H1 (cell line): ENCODE measurements at regions not wholly inside any gene's neighbourhood (a gene's known extent, or its start where the extent isn't known, plus 50 kb on each side); places are given as distances from the start of the nearest gene placed in this dataset.

ENCODE experiments used
- CTCF ChIA-PET: fragments of 300-600 bp; sonication (Branson Sonifier 250); formaldehyde crosslinking; loops from one replicate; lab custom pipeline; 2021; ENCODE audit not compliant: partially characterized antibody; lab: Charles Lee
- POLR2A ChIA-PET: fragments of 300-600 bp; sonication (Branson Sonifier 250); formaldehyde crosslinking; loops from one replicate; lab custom pipeline; 2021; ENCODE audit warnings: inconsistent platforms; ENCODE audit not compliant: partially characterized antibody; lab: Charles Lee
- DNase-seq, 2 experiments: peaks; one replicate each; pipeline versions ENCODE4 v3.0.0 to v3.0.0-alpha.2; 2010 to 2022; ENCODE audit warnings: low spot score in 2 of 2, low read depth in 1 of 2, mixed read lengths in 1 of 2
- FAIRE-seq: peaks from 2 replicates; lab custom pipeline; 2011; peaks lifted over from hg19 to GRCh38; lab: Jason Lieb, UNC
- H2AFZ ChIP-seq: 2 replicates; pipeline ENCODE4 v1.8.1; 2012; ENCODE audit warnings: low read length, inconsistent platforms
- H2AK5ac ChIP-seq: 2 replicates; pipeline ENCODE4 v1.6.1; 2013; ENCODE audit warnings: low read depth, low read length
- H2BK120ac ChIP-seq: replicated peaks from 2 replicates; pipeline ENCODE3; 2013; ENCODE audit warnings: low read depth, low read length, inconsistent platforms
- H2BK12ac ChIP-seq: 2 replicates; pipeline ENCODE4 v1.6.1; 2013; ENCODE audit warnings: low read depth, low read length
- H2BK15ac ChIP-seq: 2 replicates; pipeline ENCODE4 v1.6.1; 2013; ENCODE audit warnings: low read length
- H2BK20ac ChIP-seq: 2 replicates; pipeline ENCODE4 v1.6.1; 2013; ENCODE audit warnings: low read length
- H2BK5ac ChIP-seq: 2 replicates; pipeline ENCODE4 v1.6.1; 2013; ENCODE audit warnings: low read depth, low read length
- H3K14ac ChIP-seq: 2 replicates; pipeline ENCODE4 v1.6.1; 2013; ENCODE audit warnings: inconsistent platforms; ENCODE audit not compliant: insufficient read length
- H3K18ac ChIP-seq: 2 replicates; pipeline ENCODE4 v1.6.1; 2013; ENCODE audit warnings: low read length; ENCODE audit errors: extremely low read depth
- H3K23ac ChIP-seq: 2 replicates; pipeline ENCODE4 v1.6.1; 2013; ENCODE audit warnings: inconsistent platforms; ENCODE audit not compliant: insufficient read length
- H3K23me2 ChIP-seq: 2 replicates; pipeline ENCODE4 v1.6.1; 2013; ENCODE audit warnings: low read depth, low read length
- H3K27ac ChIP-seq: 2 replicates; pipeline ENCODE4 v1.6.1; 2011; ENCODE audit warnings: low read depth, low read length, inconsistent platforms
- H3K27me3 ChIP-seq, 4 experiments: replicated peaks in 1 of 4; 1 replicate in 1 of 4; 2 replicates in 3 of 4; pipeline versions ENCODE4 v1.6.1 to v1.8.1; 2011 to 2013; ENCODE audit warnings: low read length in 3 of 4, mild to moderate bottlenecking in 3 of 4, inconsistent platforms in 2 of 4, mixed read lengths in 2 of 4, moderate library complexity in 1 of 4; ENCODE audit not compliant: control insufficient read depth in 3 of 4, insufficient read depth in 3 of 4; ENCODE audit errors: extremely low read depth in 1 of 4
- H3K36me3 ChIP-seq, 4 experiments: 2 replicates each; pipeline versions ENCODE4 v1.6.1 to v1.8.1; 2011 to 2013; ENCODE audit warnings: mild to moderate bottlenecking in 4 of 4, low read length in 3 of 4, moderate library complexity in 2 of 4, control low read depth in 1 of 4, inconsistent platforms in 1 of 4; ENCODE audit not compliant: insufficient read depth in 4 of 4, control insufficient read depth in 2 of 4
- H3K4ac ChIP-seq: replicated peaks from 2 replicates; pipeline ENCODE3; 2013; ENCODE audit warnings: low read length, low read depth, mixed read lengths, inconsistent platforms; ENCODE audit not compliant: insufficient read length
- H3K4me1 ChIP-seq, 4 experiments: replicated peaks in 1 of 4; 1 replicate in 1 of 4; 2 replicates in 3 of 4; pipeline versions ENCODE4 v1.6.1 to v1.8.1; 2011 to 2013; ENCODE audit warnings: low read length in 3 of 4, inconsistent platforms in 2 of 4, mixed read lengths in 1 of 4; ENCODE audit not compliant: insufficient read depth in 4 of 4, control insufficient read depth in 3 of 4
- H3K4me2 ChIP-seq, 2 experiments: 2 replicates each; pipeline versions ENCODE4 v1.6.1 to v1.8.1; 2011 to 2013; ENCODE audit warnings: low read depth in 2 of 2, low read length in 2 of 2, control low read depth in 1 of 2, inconsistent platforms in 1 of 2, mild to moderate bottlenecking in 1 of 2; ENCODE audit not compliant: insufficient read depth in 1 of 2
- H3K4me3 ChIP-seq, 4 experiments: fragments of 200-600, 300-600 bp in 1 of 4; sonication (generic), shearing (Covaris generic), sonication (Bioruptor Twin) in 1 of 4; 2 replicates each; pipeline versions ENCODE4 v1.5.1 to v1.8.1; 2011 to 2016; ENCODE audit warnings: low read length in 4 of 4, low read depth in 3 of 4, control low read depth in 2 of 4, inconsistent platforms in 2 of 4, mild to moderate bottlenecking in 2 of 4, mixed read lengths in 1 of 4, moderate library complexity in 1 of 4; ENCODE audit not compliant: insufficient read depth in 2 of 4; ENCODE audit errors: extremely low read depth in 1 of 4
- H3K56ac ChIP-seq: replicated peaks from 2 replicates; pipeline ENCODE3; 2013; ENCODE audit warnings: low read depth, mild to moderate bottlenecking, mixed read lengths, low read length, inconsistent platforms; ENCODE audit not compliant: insufficient read length
- H3K79me1 ChIP-seq: 2 replicates; pipeline ENCODE4 v1.6.1; 2013; ENCODE audit warnings: low read depth, low read length, control low read depth
- H3K79me2 ChIP-seq, 2 experiments: 2 replicates each; pipeline versions ENCODE4 v1.6.1 to v1.8.1; 2012 to 2013; ENCODE audit warnings: low read length in 2 of 2, mild to moderate bottlenecking in 2 of 2, inconsistent platforms in 1 of 2; ENCODE audit not compliant: insufficient read depth in 2 of 2, control insufficient read depth in 1 of 2
- H3K9ac ChIP-seq, 4 experiments: replicated peaks in 1 of 4; 1 replicate in 1 of 4; 2 replicates in 3 of 4; pipeline versions ENCODE4 v1.6.1 to v1.8.1; 2011 to 2013; ENCODE audit warnings: low read depth in 3 of 4, low read length in 3 of 4, control low read depth in 2 of 4, mild to moderate bottlenecking in 2 of 4, moderate library complexity in 2 of 4, inconsistent platforms in 1 of 4; ENCODE audit errors: extremely low read depth in 1 of 4
- H3K9me3 ChIP-seq, 2 experiments: 2 replicates each; pipeline versions ENCODE4 v1.6.1 to v1.8.1; 2012 to 2013; ENCODE audit warnings: mild to moderate bottlenecking in 2 of 2, moderate library complexity in 2 of 2, control low read depth in 1 of 2, inconsistent platforms in 1 of 2, low read depth in 1 of 2, low read length in 1 of 2, mixed read lengths in 1 of 2; ENCODE audit not compliant: insufficient read depth in 2 of 2
- H4K20me1 ChIP-seq, 2 experiments: replicated peaks in 1 of 2; 2 replicates each; pipeline versions ENCODE3 to v1.8.1; 2011 to 2013; ENCODE audit warnings: inconsistent platforms in 2 of 2, low read length in 2 of 2, mild to moderate bottlenecking in 1 of 2; ENCODE audit not compliant: insufficient read depth in 2 of 2, control insufficient read depth in 1 of 2
- H4K5ac ChIP-seq: 2 replicates; pipeline ENCODE4 v1.6.1; 2013; ENCODE audit warnings: low read length, low read depth, mixed read lengths, inconsistent platforms; ENCODE audit not compliant: insufficient read length
- H4K8ac ChIP-seq: 2 replicates; pipeline ENCODE4 v1.8.0; 2013; ENCODE audit warnings: mild to moderate bottlenecking, moderate library complexity, low read length, inconsistent platforms; ENCODE audit not compliant: insufficient read depth; ENCODE audit errors: extremely low read depth
- H4K91ac ChIP-seq: replicated peaks from 2 replicates; pipeline ENCODE3; 2013; ENCODE audit warnings: low read length, mixed read lengths, inconsistent platforms; ENCODE audit not compliant: insufficient read length
- BACH1 ChIP-seq: IDR thresholded peaks from 2 replicates; pipeline ENCODE4 v1.6.1; 2012; ENCODE audit warnings: low read length, improper control_type of control experiment
- SP4 ChIP-seq: IDR thresholded peaks from 2 replicates; pipeline ENCODE4 v1.6.1; 2012; ENCODE audit warnings: low read length, inconsistent platforms
- WGBS, 2 experiments: shearing (Covaris generic) in 1 of 2; methylation state at CpG; one replicate each; pipeline versions ENCODE4 v1.1.6 to v1.1.7; 2013 to 2015; ENCODE audit warnings: low lambda C conversion rate in 2 of 2, mixed read lengths in 2 of 2, inconsistent platforms in 1 of 2, low coverage in 1 of 2, missing lambda C conversion rate in 1 of 2; ENCODE audit not compliant: insufficient replicate concordance in 2 of 2, insufficient coverage in 1 of 2, insufficient read length in 1 of 2; ENCODE audit errors: extremely low coverage in 1 of 2, missing lambda C conversion rate in 1 of 2; 5-methylcytosine and 5-hydroxymethylcytosine counted together

DNA sequence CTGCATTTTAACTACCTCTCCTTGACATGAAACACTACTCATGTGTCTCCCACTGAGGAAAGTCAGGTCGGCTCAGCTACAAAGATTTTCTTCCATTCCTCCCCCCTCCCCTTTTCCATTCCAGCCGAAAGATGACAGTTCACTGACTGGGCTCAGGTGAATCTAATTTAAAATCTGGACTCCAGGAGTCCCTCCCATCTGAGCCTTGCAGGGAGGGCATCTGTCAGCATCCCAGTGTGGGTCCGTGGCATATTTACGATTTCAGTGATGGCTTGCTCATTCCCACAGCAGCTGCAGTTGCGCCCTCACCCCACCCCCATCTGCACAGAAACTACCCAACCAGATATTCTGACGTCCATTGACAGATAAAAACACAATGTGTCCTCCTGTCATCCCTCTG, 153.7 kb upstream of the ARRDC4 start:
- Histone ChIP-seq H2BK5ac (no peak overlapping the region), H4K20me1 (no peaks in the 10 kb centered on the region), H2BK12ac (no peak overlapping the region), H3K56ac (no peak overlapping the region), H3K14ac (no peak overlapping the region), H3K9me3 (0 out of 4 replicates have a peak, but pooled peaks cover 0 to 6% of the 10 kb centered on the region in 2 experiments), H3K4me3 (no peak overlapping the region), H2BK15ac (no peak overlapping the region), H4K91ac (no peak overlapping the region), H3K79me1 (no peaks in the 10 kb centered on the region), H3K4ac (no peak overlapping the region), H3K4me1 (no peaks in the 10 kb centered on the region), H3K79me2 (no peaks in the 10 kb centered on the region), H4K5ac (no peak overlapping the region), H4K8ac (no peak overlapping the region), H2BK120ac (no peak overlapping the region), H3K27ac (no peak overlapping the region), H3K23me2 (no peaks in the 10 kb centered on the region), H3K18ac (no peak overlapping the region), H3K27me3 (no peaks in the 10 kb centered on the region), H3K9ac (no peak overlapping the region), H2AK5ac (no peak overlapping the region), H3K23ac (no peak overlapping the region), H2AFZ (no peak overlapping the region), H2BK20ac (no peak overlapping the region), H3K4me2 (no peak overlapping the region), H3K36me3 (no peaks in the 10 kb centered on the region)
- POLR2A ChIA-PET, result no interaction called here
- DNase-seq (no peak), FAIRE-seq (no peak)
- WGBS, 2 experiments, result 87% methylated on average over 6 of the region's 6 CpGs; no CpG with 5 or more reads in 1 of the 2 experiments
- TF ChIP-seq SP4, result no peak
- no peak for TF ChIP-seq BACH1
- CTCF ChIA-PET, result interaction anchor here (0.8 kb wide), 1 partner anchor 13 kb away, joined by 5 read pairs; no protein-coding TSS in a partner anchor
